Stimulated activated CD8-positive, alpha-beta memory T cell treated with anti-CD3 and anti-CD28 coated beads, Interleukin-2, amount 100 ng/mL, for 1 hour (primary cell): ENCODE measurements at regions not wholly inside any gene's neighbourhood (a gene's known extent, or its start where the extent isn't known, plus 50 kb on each side); places are given as distances from the start of the nearest gene placed in this dataset.

ENCODE experiments used
- DNase-seq, 2 donors: peaks; one replicate each; pipeline ENCODE4 v3.0.0-alpha.2; 2020; ENCODE audit warnings: low read depth in 2 of 2

GRCh38 chr10:44326474-44327030 is 58.3 kb downstream of the CXCL12 start:
- DNase-seq, result no peak

GRCh38 chr10:44325596-44326307 is 59.1 kb downstream of the CXCL12 start:
- DNase-seq, result no peak

- no peak for DNase-seq
Measured at GRCh38 chr10:44325157-44325556, 59.7 kb downstream of the CXCL12 start.

GRCh38 chr10:44323838-44324237 is 61.1 kb downstream of the CXCL12 start:
- no peak for DNase-seq

GRCh38 chr10:44322137-44322536 is 62.8 kb downstream of the CXCL12 start:
- no peak for DNase-seq

DNA sequence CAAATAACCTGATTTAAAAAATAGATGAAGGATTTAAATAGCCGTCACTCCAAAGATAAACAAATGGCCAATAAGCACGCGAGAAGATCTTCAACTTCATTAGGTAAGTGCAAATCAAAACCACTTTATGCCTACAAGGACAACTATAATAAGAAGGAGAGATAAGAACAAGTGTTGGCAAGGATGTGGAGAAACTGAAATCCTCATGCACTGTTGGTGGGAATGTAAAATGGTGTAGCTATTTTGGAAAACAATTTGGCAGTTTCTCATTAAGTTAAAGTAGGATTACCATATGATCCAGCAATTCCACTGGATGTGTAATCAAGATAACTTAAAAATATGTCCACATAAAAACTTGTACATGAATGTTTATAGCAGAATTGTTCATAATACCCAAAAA is 64.1 kb downstream of the CXCL12 start:
- DNase-seq, result no peak

DNA sequence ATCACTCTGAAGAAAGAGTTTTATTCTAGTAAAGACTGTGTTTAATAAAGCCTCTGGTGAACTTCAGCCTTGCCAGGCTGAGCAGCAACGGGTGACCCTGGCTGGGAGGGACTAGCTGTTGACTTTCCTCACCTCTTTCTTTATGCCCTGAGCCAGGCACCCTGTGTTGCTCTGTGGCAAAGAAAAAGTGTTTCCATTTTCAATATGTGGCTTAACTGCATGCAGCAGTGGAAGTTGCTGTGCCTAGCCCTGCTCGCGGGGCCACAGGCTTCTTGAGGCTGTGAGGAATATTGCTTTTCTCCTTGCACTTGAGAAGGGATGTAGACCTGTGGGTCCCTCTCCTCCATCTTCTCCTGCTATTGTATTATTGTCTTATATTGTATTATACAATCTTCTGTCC is 67.0 kb downstream of the CXCL12 start:
- no peak for DNase-seq

GRCh38 chr10:44316922-44317215 is 68.0 kb downstream of the CXCL12 start:
- DNase-seq, result no peak

GRCh38 chr10:44316187-44316921 is 68.5 kb downstream of the CXCL12 start:
- no peak for DNase-seq

- DNase-seq, result no peak
Measured at GRCh38 chr10:44314802-44315460, 70.0 kb downstream of the CXCL12 start.

DNA sequence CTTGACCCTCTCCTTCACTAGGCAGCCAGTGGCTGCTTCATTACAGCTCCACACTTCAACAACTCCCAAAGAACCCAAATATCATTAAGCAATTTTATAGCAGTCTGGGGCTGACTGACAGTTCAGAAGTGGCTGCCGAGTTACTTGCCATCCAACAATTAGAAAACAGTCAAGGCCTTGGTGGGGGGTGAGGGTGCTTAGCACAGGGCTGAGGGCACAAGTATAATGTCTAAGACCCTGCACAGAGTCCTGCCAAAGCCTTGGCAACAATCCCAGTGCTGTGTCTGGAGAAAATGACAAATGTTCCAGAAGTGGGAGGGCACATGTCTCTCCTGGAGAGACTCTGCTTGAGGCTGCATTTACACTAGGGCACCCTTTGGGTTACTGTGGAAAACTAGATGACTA is 71.1 kb downstream of the CXCL12 start:
- DNase-seq, result no peak

GRCh38 chr10:44312401-44312800 is 72.5 kb downstream of the CXCL12 start:
- DNase-seq, result no peak

GRCh38 chr10:44311563-44312051 is 73.3 kb downstream of the CXCL12 start:
- no peak for DNase-seq

DNA sequence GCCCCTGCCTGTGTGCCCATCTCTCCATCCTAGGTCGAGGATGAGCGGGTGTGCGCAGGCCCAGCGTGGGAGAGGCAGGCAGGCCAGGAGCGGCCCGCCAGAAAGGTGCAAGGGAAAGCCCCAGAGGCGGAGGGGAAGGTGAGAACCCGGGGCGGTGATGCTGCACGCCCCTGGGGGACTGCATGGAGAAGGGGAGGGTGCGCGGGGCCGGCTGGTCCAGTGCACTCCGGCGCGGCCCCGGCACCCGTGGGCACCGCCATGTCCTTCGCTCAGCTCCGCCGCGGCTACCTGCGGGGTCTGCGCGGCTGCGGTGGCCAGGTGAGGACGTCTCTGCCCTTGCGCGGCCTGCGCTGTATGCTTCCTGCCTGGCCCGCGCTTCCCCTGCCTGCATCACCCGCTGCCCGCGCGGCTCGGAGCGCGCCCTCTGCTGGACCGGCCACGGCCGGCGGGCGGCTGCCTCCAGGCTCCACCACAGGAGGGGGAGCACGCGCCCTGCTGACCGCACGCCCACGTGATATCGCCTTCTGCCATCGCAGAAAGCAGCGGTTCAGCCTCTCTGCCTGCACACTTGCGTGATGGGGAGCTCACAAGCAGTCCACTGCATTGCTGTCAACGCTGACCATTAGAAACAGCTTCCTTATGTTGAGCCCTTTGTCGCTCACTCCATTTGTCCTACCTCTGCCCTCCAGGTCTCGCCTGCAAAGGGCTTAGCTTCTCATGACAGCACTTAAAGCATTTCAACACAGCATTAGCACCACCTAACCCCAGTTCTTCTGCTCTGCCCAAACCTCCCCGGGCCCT is 73.9 kb downstream of the CXCL12 start:
- peak; percentile 34 to 39 for DNase-seq

- no peak for DNase-seq
Measured at GRCh38 chr10:44309939-44310761, 74.7 kb downstream of the CXCL12 start.

GRCh38 chr10:44309361-44309760 is 75.5 kb downstream of the CXCL12 start:
- DNase-seq, result no peak

GRCh38 chr10:44308935-44309334 is 76.0 kb downstream of the CXCL12 start:
- DNase-seq, result no peak

DNA sequence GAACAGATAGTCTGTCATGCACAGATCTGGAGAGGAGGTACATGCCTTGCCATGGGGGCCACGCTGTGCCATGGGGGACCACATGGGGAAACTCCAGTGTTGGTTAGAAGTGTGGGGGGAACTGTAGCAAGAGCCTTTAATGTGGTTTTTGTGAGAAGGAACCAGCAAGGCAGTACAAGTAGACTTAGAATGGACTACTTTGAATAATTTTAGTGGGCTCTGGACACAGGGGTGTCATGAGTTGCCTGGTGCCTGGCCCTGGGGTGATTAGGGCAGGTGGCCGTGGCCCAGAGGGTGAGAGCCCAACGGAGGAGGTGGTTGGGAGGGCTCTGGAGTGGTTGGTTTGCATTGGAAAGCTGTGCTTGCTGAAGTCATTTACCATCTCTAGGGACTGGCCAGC is 77.2 kb downstream of the CXCL12 start:
- no peak for DNase-seq

DNA sequence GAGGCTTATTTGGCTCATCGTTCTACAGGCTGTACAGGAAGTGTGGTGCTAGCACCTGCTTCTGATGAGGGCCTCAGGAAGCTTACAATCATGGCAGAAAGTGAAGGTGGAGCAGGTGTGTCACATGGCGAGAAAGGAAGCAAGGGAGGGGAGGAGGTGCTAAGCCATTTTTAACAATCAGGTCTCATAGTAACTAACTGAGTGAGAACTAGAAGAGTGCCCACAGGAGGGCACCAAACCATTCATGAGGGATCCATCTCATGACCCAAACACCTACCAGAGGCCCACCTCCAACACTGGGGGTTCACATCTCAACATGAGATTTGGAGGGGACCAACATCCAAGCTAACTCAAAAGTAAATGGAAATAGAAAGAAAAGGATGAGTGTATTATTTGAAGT is 78.1 kb downstream of the CXCL12 start:
- DNase-seq, result no peak

DNA sequence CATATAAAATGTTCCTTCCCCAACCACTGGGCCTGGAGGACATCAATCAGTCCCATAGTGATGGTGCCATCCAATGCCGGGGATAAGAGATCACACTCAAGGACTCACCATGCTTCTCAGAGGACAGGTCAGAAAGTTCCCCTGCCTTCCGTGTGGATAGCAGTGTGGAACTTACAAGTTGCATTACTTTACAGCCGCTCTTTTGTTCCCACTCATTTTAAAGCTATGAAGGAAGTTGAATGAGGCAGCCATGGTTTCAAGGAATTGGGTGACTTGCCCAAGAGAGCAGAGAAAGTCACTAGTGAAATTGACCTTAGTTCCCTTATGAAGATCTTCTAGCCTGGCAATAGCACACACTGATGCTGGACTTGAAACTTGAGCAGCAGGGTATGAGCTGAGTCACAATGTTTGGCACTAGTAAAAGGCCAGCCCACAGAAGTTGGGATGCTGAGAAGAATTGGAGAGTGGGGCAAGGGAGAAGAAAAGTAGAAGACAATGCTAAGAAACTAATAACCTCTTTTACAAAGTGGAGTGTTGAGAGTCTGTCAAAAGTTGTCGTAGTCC is 78.7 kb downstream of the CXCL12 start:
- DNase-seq, result no peak
